A549 (cell line): ENCODE measurements at regions not wholly inside any gene's neighbourhood (a gene's known extent, or its start where the extent isn't known, plus 50 kb on each side); places are given as distances from the start of the nearest gene placed in this dataset.

ENCODE experiments used
- ATAC-seq, 2 experiments: fragments of 200-7000 bp in 1 of 2; fragments of >200 bp in 1 of 2; cut with Nextera tagmentation in 1 of 2; cut with Tn5 transposase in 1 of 2; 3 replicates each; pipeline versions ENCODE4 v1.8.0 to v1.9.1; 2018 to 2020; ENCODE audit warnings: mild to moderate bottlenecking in 1 of 2, moderate library complexity in 1 of 2
- CTCF ChIA-PET: fragments of 300-600 bp; sonication (Branson Sonifier 250); formaldehyde crosslinking; extraction: SDS; loops from one replicate; lab custom pipeline; 2021; ENCODE audit warnings: antibody characterized with exemption, inconsistent platforms; lab: Yijun Ruan, JAX
- POLR2A ChIA-PET: fragments of 350-600 bp; formaldehyde crosslinking; extraction: SDS; loops from one replicate; lab custom pipeline; 2021; ENCODE audit warnings: antibody characterized with exemption, inconsistent platforms; lab: Yijun Ruan, JAX
- DNase-seq, 2 experiments: peaks; one replicate each; pipeline versions ENCODE4 v3.0.0 to v3.0.0-alpha.2; 2011 to 2016; ENCODE audit warnings: low read depth in 1 of 2, low spot score in 1 of 2
- FAIRE-seq: peaks from 2 replicates; lab custom pipeline; 2011; peaks lifted over from hg19 to GRCh38; lab: Jason Lieb, UNC
- H3K27ac ChIP-seq, 2 experiments: fragments of >200 bp; sonication (Bioruptor Twin); formaldehyde crosslinking; 3 replicates each; pipeline ENCODE4 v1.5.1; 2016 to 2017
- H3K4me1 ChIP-seq: fragments of >200 bp; sonication (Bioruptor Twin); formaldehyde crosslinking; 3 replicates; pipeline ENCODE4 v1.6.1; 2016
- H3K4me2 ChIP-seq: fragments of >200 bp; sonication (Bioruptor Twin); formaldehyde crosslinking; 3 replicates; pipeline ENCODE4 v1.6.1; 2016
- H3K4me3 ChIP-seq: fragments of >200 bp; sonication (Bioruptor Twin); formaldehyde crosslinking; 3 replicates; pipeline ENCODE4 v1.5.1; 2016
- H3K9me3 ChIP-seq: fragments of >200 bp; sonication (Bioruptor Twin); formaldehyde crosslinking; 3 replicates; pipeline ENCODE4 v1.6.1; 2016
- BCL3 ChIP-seq: fragments of >200 bp; sonication (Bioruptor Twin); formaldehyde crosslinking; IDR thresholded peaks from 3 replicates; pipeline ENCODE4 v1.6.1; 2016
- BHLHE40 ChIP-seq: IDR thresholded peaks from 2 replicates; pipeline ENCODE4 v1.6.1; 2012; ENCODE audit warnings: low read depth, low read length, inconsistent platforms
- CTCF ChIP-seq: fragments of >200 bp; sonication (Bioruptor Twin); formaldehyde crosslinking; IDR thresholded peaks from 3 replicates; pipeline ENCODE4 v1.5.1; 2016
- EHMT2 ChIP-seq: fragments of 200-600 bp; sonication (generic); IDR thresholded peaks from 2 replicates; pipeline ENCODE4 v1.6.1; 2016; ENCODE audit warnings: antibody characterized with exemption, low read depth, mild to moderate bottlenecking, moderate library complexity
- FOSL2 ChIP-seq, 2 experiments: fragments of 450-650 bp in 1 of 2; fragments of >200 bp in 1 of 2; sonication (Bioruptor Twin) in 1 of 2; formaldehyde crosslinking; IDR thresholded peaks; 2 replicates each; pipeline versions ENCODE4 v1.5.0 to v1.6.1; 2016 to 2020; ENCODE audit warnings: mild to moderate bottlenecking in 1 of 2, moderate library complexity in 1 of 2
- JUNB ChIP-seq: fragments of >200 bp; sonication (Bioruptor Twin); formaldehyde crosslinking; IDR thresholded peaks from 2 replicates; pipeline ENCODE4 v1.6.1; 2016
- MAX ChIP-seq: IDR thresholded peaks from 2 replicates; pipeline ENCODE4 v1.6.1; 2012
- NFE2L2 ChIP-seq: fragments of 150-350 bp; conservative IDR thresholded peaks from 2 replicates; pipeline ENCODE4 v1.6.1; 2014; ENCODE audit warnings: low read length
- NR3C1 ChIP-seq: fragments of >200 bp; sonication (Bioruptor Twin); formaldehyde crosslinking; IDR thresholded peaks from 3 replicates; pipeline ENCODE4 v1.6.1; 2017
- POLR2A ChIP-seq: IDR thresholded peaks from 2 replicates; pipeline ENCODE4 v1.6.1; 2012; ENCODE audit warnings: mild to moderate bottlenecking, low read length
- RAD21 ChIP-seq, 2 experiments: fragments of >200 bp in 1 of 2; sonication (Bioruptor Twin) in 1 of 2; formaldehyde crosslinking in 1 of 2; IDR thresholded peaks in 1 of 2; conservative IDR thresholded peaks in 1 of 2; 2 replicates in 1 of 2; 3 replicates in 1 of 2; pipeline ENCODE4 v1.6.1; 2012 to 2018; ENCODE audit warnings: inconsistent platforms in 1 of 2
- RARB ChIP-seq: fragments of 250-450 bp; sonication (Bioruptor Pico); IDR thresholded peaks from 2 replicates; pipeline ENCODE4 v1.8.0; 2021; ENCODE audit warnings: mild to moderate bottlenecking, moderate library complexity
- RCOR1 ChIP-seq: fragments of 150-350 bp; IDR thresholded peaks from 2 replicates; pipeline ENCODE4 v1.6.1; 2014; ENCODE audit warnings: antibody characterized with exemption, low read length, low read depth
- RFX5 ChIP-seq: fragments of 450-650 bp; IDR thresholded peaks from 2 replicates; pipeline ENCODE4 v1.7.1; 2014; ENCODE audit warnings: antibody characterized with exemption, mild to moderate bottlenecking, moderate library complexity
- SREBF2 ChIP-seq: fragments of 450-650 bp; IDR thresholded peaks from 2 replicates; pipeline ENCODE4 v1.6.1; 2014; ENCODE audit warnings: mild to moderate bottlenecking, moderate library complexity
- TP53 ChIP-seq: fragments of 250-450 bp; sonication (Bioruptor Pico); IDR thresholded peaks from 2 replicates; pipeline ENCODE4 v1.5.0; 2021; ENCODE audit warnings: mild to moderate bottlenecking, moderate library complexity
- ZFP36 ChIP-seq: fragments of 450-650 bp; IDR thresholded peaks from 2 replicates; pipeline ENCODE4 v1.6.1; 2014; ENCODE audit warnings: borderline replicate concordance; ENCODE audit not compliant: partially characterized antibody
- ZNF302 ChIP-seq: fragments of 250-450 bp; sonication (Bioruptor Pico); IDR thresholded peaks from 2 replicates; pipeline ENCODE4 v1.9.0; 2021; ENCODE audit warnings: inconsistent platforms, mild to moderate bottlenecking, moderate library complexity
- WGBS: methylation state at CpG from one replicate; pipeline ENCODE4 v1.1.6; 2017; ENCODE audit errors: missing lambda C conversion rate; 5-methylcytosine and 5-hydroxymethylcytosine counted together

DNA sequence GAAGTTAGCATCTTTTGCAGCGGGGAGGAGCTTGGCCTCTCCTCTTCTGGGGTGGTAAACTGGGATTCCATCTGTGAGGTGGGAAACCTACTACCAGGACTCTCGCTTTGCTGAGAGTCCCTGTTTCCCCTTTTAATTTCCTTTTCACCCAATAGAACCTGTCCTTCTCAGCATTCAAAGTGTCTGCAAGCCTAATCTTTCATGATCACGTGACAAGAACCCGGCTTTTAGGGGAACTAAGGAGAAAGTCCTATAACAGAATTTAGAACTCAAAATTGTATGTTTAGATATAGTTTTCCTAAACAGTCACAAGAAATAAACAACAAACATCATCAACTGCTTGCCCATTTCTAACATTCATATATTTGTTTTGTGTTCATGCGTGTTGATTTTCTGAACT lies 103.6 kb upstream of the CDH19 start:
- FAIRE-seq (no peak), ATAC-seq (no peak), DNase-seq (no peak)
- 28% methylated on average over 5 of the region's 5 CpGs for WGBS
- no peaks in the 10 kb centered on the region for H3K4me1 ChIP-seq
- ChIA-PET CTCF (no interaction called here), POLR2A (no interaction called here)
- TF ChIP-seq RAD21 (conservative IDR thresholded peaks at IDR 0.05 in 1 of 2, IDR thresholded peaks at IDR 0.05 in 1 of 2), result no peak
- no peak for TF ChIP-seq POLR2A
- no peak overlapping the region for H3K4me2 ChIP-seq
- no peaks in the 10 kb centered on the region for H3K9me3 ChIP-seq
- no peak overlapping the region for H3K4me3 ChIP-seq
- H3K27ac ChIP-seq, result no peak overlapping the region

DNA sequence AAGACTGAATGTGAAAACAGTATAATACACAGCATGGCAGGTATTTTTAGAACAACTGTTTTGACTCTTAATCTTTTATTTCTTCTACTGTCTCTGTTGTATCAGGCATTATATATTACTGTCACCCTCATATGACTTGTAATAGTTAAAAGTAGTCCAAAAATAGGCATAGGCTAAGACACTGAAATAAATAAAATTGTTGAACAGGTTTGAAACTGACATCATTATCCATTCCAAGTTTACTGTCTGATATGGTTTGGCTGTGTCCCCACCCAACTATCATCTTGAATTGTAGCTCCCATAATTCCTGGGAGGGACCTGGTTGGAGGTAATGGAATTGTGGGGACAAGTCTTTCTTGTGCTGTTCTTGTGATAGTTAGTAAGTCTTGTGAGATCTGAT lies 91.4 kb upstream of the CDH19 start:
- FAIRE-seq, result no peak
- DNase-seq, result no peak
- Histone ChIP-seq H3K4me3 (no peak overlapping the region), H3K9me3 (no peaks in the 10 kb centered on the region), H3K4me2 (no peak overlapping the region), H3K27ac (no peak overlapping the region), H3K4me1 (no peaks in the 10 kb centered on the region)
- TF ChIP-seq JUNB, result no peak
- no peak for ATAC-seq
- CTCF ChIA-PET, result no interaction called here
- POLR2A ChIA-PET, result no interaction called here

GRCh38 chr18:66694852-66695251 lies 91.0 kb upstream of the CDH19 start:
- ChIA-PET POLR2A (no interaction called here), CTCF (no interaction called here)
- DNase-seq, result no peak
- WGBS, result 7% methylated on average over 1 of the region's 1 CpG
- Histone ChIP-seq H3K4me2 (no peak overlapping the region), H3K4me1 (no peaks in the 10 kb centered on the region), H3K9me3 (no peaks in the 10 kb centered on the region), H3K27ac (no peak overlapping the region), H3K4me3 (no peak overlapping the region)
- FAIRE-seq, result no peak
- ATAC-seq, result no peak
- TF ChIP-seq EHMT2, result no peak
- no peak for TF ChIP-seq FOSL2 (IDR thresholded peaks at IDR 0.05)
- TF ChIP-seq FOSL2 (CRISPR knock-in tag; IDR thresholded peaks at IDR 0.05), result no peak
- TF ChIP-seq BCL3, result no peak
- no peak for TF ChIP-seq RFX5
- no peak for TF ChIP-seq NR3C1
- no peak for TF ChIP-seq RCOR1
- TF ChIP-seq JUNB, result no peak

- DNase-seq (no peak), FAIRE-seq (no peak), ATAC-seq (no peak)
- ChIA-PET CTCF (no interaction called here), POLR2A (no interaction called here)
- Histone ChIP-seq H3K4me1 (no peaks in the 10 kb centered on the region), H3K9me3 (no peaks in the 10 kb centered on the region), H3K27ac (no peak overlapping the region), H3K4me2 (no peak overlapping the region), H3K4me3 (no peak overlapping the region)
- TF ChIP-seq EHMT2, result no peak
- WGBS, result 16% methylated on average over 5 of the region's 5 CpGs
Measured at GRCh38 chr18:66687635-66688034, 83.7 kb upstream of the CDH19 start.

DNA sequence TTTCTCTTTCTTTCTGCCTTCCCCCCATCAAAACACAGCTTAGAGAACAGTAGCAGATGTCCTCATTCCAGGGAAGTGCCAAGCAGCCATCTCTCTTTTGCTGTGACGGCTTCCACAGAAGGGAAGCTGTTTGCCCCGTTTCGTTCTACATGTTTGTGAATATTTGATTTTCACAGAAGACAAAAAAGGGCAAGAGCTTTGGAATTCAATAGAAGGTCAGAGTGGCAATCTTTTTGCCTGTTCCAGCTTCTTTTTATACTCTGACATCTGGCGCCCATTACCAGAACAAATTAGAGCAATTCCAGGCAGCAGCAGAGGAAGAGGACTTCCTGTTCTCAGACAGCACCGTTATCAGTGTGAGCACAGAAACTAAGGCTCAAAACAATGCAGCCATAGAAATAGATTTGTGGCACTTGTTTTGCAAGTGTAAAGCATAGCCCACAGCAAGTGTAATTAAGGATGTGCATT lies 79.0 kb upstream of the CDH19 start:
- TF ChIP-seq MAX, result no peak
- TF ChIP-seq TP53, result no peak
- no peak for TF ChIP-seq BHLHE40
- no peak for TF ChIP-seq RARB (CRISPR knock-in tag)
- TF ChIP-seq ZFP36, result no peak
- no peak for TF ChIP-seq ZNF302 (CRISPR knock-in tag)
- no peak for TF ChIP-seq SREBF2
- TF ChIP-seq NFE2L2, result no peak
- TF ChIP-seq CTCF, result no peak
- 17% methylated on average over 5 of the region's 5 CpGs for WGBS
- ATAC-seq (0 out of 6 replicates have a peak, but pooled peaks of 1 of the 2 experiments have one; percentile 33), DNase-seq (no peak), FAIRE-seq (no peak)
- H3K4me3 ChIP-seq, result no peak overlapping the region
- POLR2A ChIA-PET, result no interaction called here
- peak overlapping the region; percentile 44 for H3K4me2 ChIP-seq
- CTCF ChIA-PET, result no interaction called here
- H3K27ac ChIP-seq, result no peak overlapping the region
- H3K4me1 ChIP-seq, result no peaks in the 10 kb centered on the region
- H3K9me3 ChIP-seq, result no peaks in the 10 kb centered on the region
